LNCaP clone FGC (cell line): ENCODE measurements at regions not wholly inside any gene's neighbourhood (a gene's known extent, or its start where the extent isn't known, plus 50 kb on each side); places are given as distances from the start of the nearest gene placed in this dataset.
"Not testable (repeated sequence)": the region's sequence is repeated elsewhere in the genome, so short reads cannot be mapped to it uniquely, and the experiment has no call there.

ENCODE experiments used
- DNase-seq: peaks from one replicate; pipeline ENCODE4 v3.0.0-alpha.2; 2011; ENCODE audit warnings: low read depth
- H3K4me3 ChIP-seq: 2 replicates; pipeline ENCODE4 v1.5.1; 2011; ENCODE audit warnings: mild to moderate bottlenecking, low read depth, low read length, control low read depth
- CTCF ChIP-seq: IDR thresholded peaks from 2 replicates; pipeline ENCODE4 v1.5.1; 2012; ENCODE audit warnings: mild to moderate bottlenecking; ENCODE audit not compliant: control insufficient read depth, insufficient read depth; ENCODE audit errors: extremely low read depth

GRCh38 chr1:22331618-22332423, 119.8 kb upstream of the ZBTB40 start:
- no peak overlapping the region for H3K4me3 ChIP-seq
- TF ChIP-seq CTCF: no peak
- DNase-seq: no peak

DNA sequence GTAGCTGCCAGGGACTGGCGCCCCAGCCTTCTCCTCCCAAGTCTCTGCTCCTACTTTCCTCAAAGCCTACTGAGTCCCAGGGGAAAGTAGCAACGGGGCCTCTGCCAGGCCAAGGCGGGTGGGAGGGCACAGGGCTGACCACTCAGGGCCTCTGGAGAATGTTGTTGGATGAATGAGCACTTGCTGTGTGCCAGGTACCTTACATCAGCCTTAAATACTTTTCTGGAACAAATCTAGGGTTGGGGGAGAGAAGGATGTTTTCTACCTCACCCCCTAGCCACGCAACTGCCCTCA, 119.3 kb upstream of the ZBTB40 start:
- no peak overlapping the region for H3K4me3 ChIP-seq
- TF ChIP-seq CTCF: no peak
- no peak for DNase-seq

GRCh38 chr1:22332795-22333499, 118.7 kb upstream of the ZBTB40 start:
- H3K4me3 ChIP-seq: no peak overlapping the region
- no peak for TF ChIP-seq CTCF
- no peak for DNase-seq

- H3K4me3 ChIP-seq: no peak overlapping the region
- no peak for DNase-seq
- TF ChIP-seq CTCF: no peak
These were observed 118.0 kb upstream of the ZBTB40 start for GRCh38 chr1:22333516-22334121.

DNA sequence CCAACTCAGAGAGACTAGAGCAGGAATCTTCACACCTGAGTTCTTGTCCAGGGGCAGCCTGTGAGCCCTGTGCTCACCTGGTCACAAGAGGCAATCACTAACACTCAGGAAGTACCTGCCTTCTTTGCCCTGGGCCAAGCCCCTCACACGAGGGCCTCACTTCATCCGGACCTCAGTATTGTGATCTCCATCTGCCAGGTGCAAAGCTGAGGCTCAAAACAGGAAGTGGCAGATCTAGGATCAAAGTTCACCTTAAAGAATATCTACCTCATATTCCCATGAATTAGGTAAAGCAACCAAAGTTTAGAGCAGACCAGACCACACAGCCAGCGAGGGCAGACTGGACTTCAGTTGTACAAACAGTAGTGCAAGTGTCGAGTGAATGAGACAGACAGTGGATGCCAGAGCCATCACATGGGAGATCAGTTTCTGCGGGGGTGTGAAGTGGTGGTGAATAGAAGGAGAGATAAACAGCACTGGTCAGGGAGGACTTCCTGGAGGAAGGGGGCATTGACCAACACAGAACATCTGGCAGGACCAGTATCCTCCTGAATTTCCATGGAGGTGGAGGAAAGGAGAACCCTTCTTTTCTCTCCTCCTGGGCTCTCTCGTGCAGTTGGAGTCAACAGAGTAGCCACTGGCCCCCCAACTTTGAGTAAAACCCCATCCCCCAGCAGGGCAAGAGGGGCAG, 116.6 kb upstream of the ZBTB40 start:
- H3K4me3 ChIP-seq: no peak overlapping the region
- TF ChIP-seq CTCF: no peak
- DNase-seq: no peak

GRCh38 chr1:22336274-22336673, 115.4 kb upstream of the ZBTB40 start:
- not testable (repeated sequence) for DNase-seq, H3K4me3 ChIP-seq

DNA sequence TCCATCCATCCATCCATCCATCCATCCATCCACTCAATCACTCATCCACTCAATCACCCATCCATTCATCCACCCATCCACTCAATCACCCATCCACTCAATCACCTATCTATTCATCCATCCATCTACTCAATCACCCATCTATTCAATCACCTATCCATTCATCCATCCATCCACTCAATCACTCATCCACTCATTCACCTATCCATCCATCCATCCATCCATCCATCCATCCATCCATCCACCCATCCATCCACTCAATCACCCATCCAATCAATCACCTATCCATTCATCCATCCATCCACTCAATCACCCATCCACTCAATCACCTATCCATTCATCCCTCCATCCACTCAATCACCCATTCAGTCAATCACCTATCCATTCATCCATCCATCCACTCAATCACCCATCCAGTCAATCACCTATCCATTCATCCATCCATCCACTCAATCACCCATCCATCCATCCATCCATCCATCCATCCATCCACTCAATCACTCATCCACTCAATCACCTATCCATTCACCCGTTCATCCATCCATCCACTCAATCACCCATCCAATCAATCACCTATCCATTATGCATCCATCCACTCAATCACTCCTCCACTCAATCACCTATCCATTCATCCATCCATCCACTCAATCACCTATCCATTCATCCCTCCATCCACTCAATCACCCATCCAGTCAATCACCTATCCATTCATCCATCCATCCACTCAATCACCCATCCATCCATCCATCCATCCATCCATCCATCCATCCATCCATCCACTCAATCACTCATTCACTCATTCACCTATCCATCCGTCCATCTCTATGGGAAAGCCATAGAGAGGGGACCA, 114.7 kb upstream of the ZBTB40 start:
- H3K4me3 ChIP-seq, DNase-seq: not testable (repeated sequence)
